Astrocyte (in vitro differentiated cells and primary cell): ENCODE measurements at regions not wholly inside any gene's neighbourhood (a gene's known extent, or its start where the extent isn't known, plus 50 kb on each side); places are given as distances from the start of the nearest gene placed in this dataset.

ENCODE experiments used
- DNase-seq: peaks from one replicate; pipeline ENCODE4 v3.0.0-alpha.2; 2010; ENCODE audit warnings: low read depth
- FAIRE-seq: peaks from 2 replicates; lab custom pipeline; 2011; peaks lifted over from hg19 to GRCh38; lab: Jason Lieb, UNC
- H2AFZ ChIP-seq: 2 replicates; pipeline ENCODE4 v1.6.0; 2012; ENCODE audit warnings: low read depth, low read length, inconsistent platforms
- H3K27ac ChIP-seq: 2 replicates; pipeline ENCODE4 v1.5.1; 2011; ENCODE audit warnings: low read depth, low read length, inconsistent platforms
- H3K27me3 ChIP-seq: 2 replicates; pipeline ENCODE4 v1.6.0; 2011; ENCODE audit warnings: low read length, inconsistent platforms; ENCODE audit not compliant: insufficient read depth
- H3K36me3 ChIP-seq: 2 replicates; pipeline ENCODE4 v1.5.1; 2011; ENCODE audit warnings: low read length, inconsistent platforms; ENCODE audit not compliant: insufficient read depth
- H3K4me1 ChIP-seq: 2 replicates; pipeline ENCODE4 v1.5.1; 2011; ENCODE audit warnings: low read length, inconsistent platforms; ENCODE audit not compliant: insufficient read depth
- H3K4me2 ChIP-seq: 2 replicates; pipeline ENCODE4 v1.6.0; 2012; ENCODE audit warnings: low read length, inconsistent platforms
- H3K4me3 ChIP-seq: 2 replicates; pipeline ENCODE4 v1.5.1; 2011; ENCODE audit warnings: low read depth, mild to moderate bottlenecking, low read length, inconsistent platforms; ENCODE audit not compliant: insufficient read depth
- H3K79me2 ChIP-seq: 2 replicates; pipeline ENCODE4 v1.6.0; 2012; ENCODE audit warnings: mild to moderate bottlenecking, low read length, inconsistent platforms; ENCODE audit not compliant: insufficient read depth
- H3K9ac ChIP-seq: 2 replicates; pipeline ENCODE4 v1.6.0; 2012; ENCODE audit warnings: mild to moderate bottlenecking, low read length, inconsistent platforms
- H3K9me3 ChIP-seq: 2 replicates; pipeline ENCODE4 v1.5.1; 2012; ENCODE audit warnings: low read depth, mild to moderate bottlenecking, low read length, inconsistent platforms; ENCODE audit not compliant: insufficient read depth
- H4K20me1 ChIP-seq: 2 replicates; pipeline ENCODE4 v1.6.0; 2012; ENCODE audit warnings: low read length, inconsistent platforms; ENCODE audit not compliant: insufficient read depth
- H3K27ac Mint-ChIP-seq: one replicate; pipeline ENCODE4 v1.8.0; 2021; ENCODE audit warnings: mild to moderate bottlenecking, mixed read lengths; ENCODE audit not compliant: unreplicated experiment
- H3K27me3 Mint-ChIP-seq: one replicate; pipeline ENCODE4 v1.8.0; 2021; ENCODE audit warnings: low read depth, mixed read lengths; ENCODE audit not compliant: unreplicated experiment
- H3K36me3 Mint-ChIP-seq: one replicate; pipeline ENCODE4 v1.8.0; 2021; ENCODE audit warnings: low read depth, mixed read lengths; ENCODE audit not compliant: unreplicated experiment
- H3K4me1 Mint-ChIP-seq: one replicate; pipeline ENCODE4 v1.8.0; 2021; ENCODE audit warnings: low read depth, mixed read lengths; ENCODE audit not compliant: unreplicated experiment
- H3K4me3 Mint-ChIP-seq: one replicate; pipeline ENCODE4 v1.8.0; 2021; ENCODE audit warnings: mild to moderate bottlenecking, moderate library complexity, mixed read lengths; ENCODE audit not compliant: unreplicated experiment
- H3K9me3 Mint-ChIP-seq: one replicate; pipeline ENCODE4 v1.8.0; 2021; ENCODE audit warnings: mild to moderate bottlenecking, mixed read lengths; ENCODE audit not compliant: unreplicated experiment
- EZH2 ChIP-seq: IDR thresholded peaks from 2 replicates; pipeline ENCODE4 v1.6.1; 2012; ENCODE audit warnings: mild to moderate bottlenecking, low read length, inconsistent platforms; ENCODE audit not compliant: insufficient read depth
- TF ChIP-seq, protein P1 (sequence below): IDR thresholded peaks from 2 replicates; pipeline ENCODE4 v1.5.1; 2011; ENCODE audit warnings: low read depth, mild to moderate bottlenecking, inconsistent platforms, low read length, moderate library complexity; ENCODE audit not compliant: insufficient read depth

DNA sequence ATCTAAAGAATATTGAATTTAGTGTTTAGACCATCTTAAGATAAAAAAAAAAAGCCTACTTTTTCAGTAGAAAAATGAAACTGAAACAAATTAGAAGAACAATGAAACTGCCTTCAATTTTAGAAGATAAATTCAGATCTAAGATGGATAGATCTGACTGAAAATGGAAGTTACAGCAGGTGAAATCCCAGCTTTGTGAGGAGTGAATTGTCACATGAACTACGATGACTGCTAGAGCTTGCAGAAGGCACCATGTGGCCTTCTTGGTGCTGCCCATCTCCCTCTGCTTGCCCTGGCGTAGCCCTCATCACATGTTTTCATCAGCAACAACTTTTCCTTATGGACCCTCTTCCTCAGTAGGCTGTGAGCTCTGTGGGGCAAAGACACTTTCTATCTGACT lies 51.4 kb upstream of the EMCN start:
- no peaks in the 10 kb centered on the region for H3K9me3 Mint-ChIP-seq
- H3K27ac Mint-ChIP-seq, result no peak overlapping the region
- no peaks in the 10 kb centered on the region for H3K36me3 Mint-ChIP-seq
- H4K20me1 ChIP-seq, result no peaks in the 10 kb centered on the region
- H3K4me1 Mint-ChIP-seq, result no peaks in the 10 kb centered on the region
- H3K4me2 ChIP-seq, result no peak overlapping the region
- DNase-seq, result no peak
- H3K27ac ChIP-seq, result no peak overlapping the region
- no peak overlapping the region for H3K4me3 Mint-ChIP-seq
- H3K9ac ChIP-seq, result no peak overlapping the region
- no peaks in the 10 kb centered on the region for H3K4me1 ChIP-seq
- no peak overlapping the region for H2AFZ ChIP-seq
- H3K27me3 ChIP-seq, result no peaks in the 10 kb centered on the region
- H3K4me3 ChIP-seq, result no peak overlapping the region
- no peaks in the 10 kb centered on the region for H3K9me3 ChIP-seq
- H3K79me2 ChIP-seq, result no peaks in the 10 kb centered on the region
- FAIRE-seq, result no peak
- TF ChIP-seq EZH2, result no peak
- TF ChIP-seq, protein P1, sequence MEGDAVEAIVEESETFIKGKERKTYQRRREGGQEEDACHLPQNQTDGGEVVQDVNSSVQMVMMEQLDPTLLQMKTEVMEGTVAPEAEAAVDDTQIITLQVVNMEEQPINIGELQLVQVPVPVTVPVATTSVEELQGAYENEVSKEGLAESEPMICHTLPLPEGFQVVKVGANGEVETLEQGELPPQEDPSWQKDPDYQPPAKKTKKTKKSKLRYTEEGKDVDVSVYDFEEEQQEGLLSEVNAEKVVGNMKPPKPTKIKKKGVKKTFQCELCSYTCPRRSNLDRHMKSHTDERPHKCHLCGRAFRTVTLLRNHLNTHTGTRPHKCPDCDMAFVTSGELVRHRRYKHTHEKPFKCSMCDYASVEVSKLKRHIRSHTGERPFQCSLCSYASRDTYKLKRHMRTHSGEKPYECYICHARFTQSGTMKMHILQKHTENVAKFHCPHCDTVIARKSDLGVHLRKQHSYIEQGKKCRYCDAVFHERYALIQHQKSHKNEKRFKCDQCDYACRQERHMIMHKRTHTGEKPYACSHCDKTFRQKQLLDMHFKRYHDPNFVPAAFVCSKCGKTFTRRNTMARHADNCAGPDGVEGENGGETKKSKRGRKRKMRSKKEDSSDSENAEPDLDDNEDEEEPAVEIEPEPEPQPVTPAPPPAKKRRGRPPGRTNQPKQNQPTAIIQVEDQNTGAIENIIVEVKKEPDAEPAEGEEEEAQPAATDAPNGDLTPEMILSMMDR, result no peak
- H3K36me3 ChIP-seq, result no peaks in the 10 kb centered on the region
- no peaks in the 10 kb centered on the region for H3K27me3 Mint-ChIP-seq
